OCI-LY7 (cell line): ENCODE measurements at regions not wholly inside any gene's neighbourhood (a gene's known extent, or its start where the extent isn't known, plus 50 kb on each side); places are given as distances from the start of the nearest gene placed in this dataset.

Experiments
- CTCF ChIP-seq: fragments of 200-600 bp; sonication (generic); conservative IDR thresholded peaks from 2 replicates; pipeline ENCODE4 v1.5.1; 2014; ENCODE audit warnings: mild to moderate bottlenecking, antibody characterized with exemption, low read length, moderate library complexity, mixed read lengths
- EZH2phosphoT487 ChIP-seq: fragments of 200-600 bp; sonication (generic); IDR thresholded peaks from 2 replicates; pipeline ENCODE4 v1.6.1; 2018; ENCODE audit warnings: low read depth, borderline replicate concordance, mild to moderate bottlenecking, mixed run types, antibody characterized with exemption, low read length, moderate library complexity, mixed read lengths

- TF ChIP-seq CTCF (no peak), EZH2phosphoT487 (no peak)
These were observed 814.5 kb upstream of the MIR17HG start for GRCh38 chr13:90532861-90533492.
